DND-41 (cell line): ENCODE measurements at regions not wholly inside any gene's neighbourhood (a gene's known extent, or its start where the extent isn't known, plus 50 kb on each side); places are given as distances from the start of the nearest gene placed in this dataset.

Source experiments
- EZH2 ChIP-seq: IDR thresholded peaks from 3 replicates; pipeline ENCODE4 v1.6.1; 2012; ENCODE audit warnings: borderline replicate concordance, low read depth, mild to moderate bottlenecking, moderate library complexity, low read length, inconsistent platforms; ENCODE audit not compliant: severe bottlenecking
- TF ChIP-seq, protein P1 (sequence below): IDR thresholded peaks from 2 replicates; pipeline ENCODE4 v1.5.1; 2012; ENCODE audit warnings: borderline replicate concordance, low read length, moderate library complexity, mild to moderate bottlenecking; ENCODE audit not compliant: poor library complexity, severe bottlenecking; ENCODE audit errors: extremely low read depth

GRCh38 chr6:153872946-153873345 is 166.1 kb upstream of the OPRM1 start:
- TF ChIP-seq, protein P1, sequence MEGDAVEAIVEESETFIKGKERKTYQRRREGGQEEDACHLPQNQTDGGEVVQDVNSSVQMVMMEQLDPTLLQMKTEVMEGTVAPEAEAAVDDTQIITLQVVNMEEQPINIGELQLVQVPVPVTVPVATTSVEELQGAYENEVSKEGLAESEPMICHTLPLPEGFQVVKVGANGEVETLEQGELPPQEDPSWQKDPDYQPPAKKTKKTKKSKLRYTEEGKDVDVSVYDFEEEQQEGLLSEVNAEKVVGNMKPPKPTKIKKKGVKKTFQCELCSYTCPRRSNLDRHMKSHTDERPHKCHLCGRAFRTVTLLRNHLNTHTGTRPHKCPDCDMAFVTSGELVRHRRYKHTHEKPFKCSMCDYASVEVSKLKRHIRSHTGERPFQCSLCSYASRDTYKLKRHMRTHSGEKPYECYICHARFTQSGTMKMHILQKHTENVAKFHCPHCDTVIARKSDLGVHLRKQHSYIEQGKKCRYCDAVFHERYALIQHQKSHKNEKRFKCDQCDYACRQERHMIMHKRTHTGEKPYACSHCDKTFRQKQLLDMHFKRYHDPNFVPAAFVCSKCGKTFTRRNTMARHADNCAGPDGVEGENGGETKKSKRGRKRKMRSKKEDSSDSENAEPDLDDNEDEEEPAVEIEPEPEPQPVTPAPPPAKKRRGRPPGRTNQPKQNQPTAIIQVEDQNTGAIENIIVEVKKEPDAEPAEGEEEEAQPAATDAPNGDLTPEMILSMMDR, result no peak
- no peak for TF ChIP-seq EZH2
